ENCODE measurements at regions not wholly inside any gene's neighbourhood (a gene's known extent, or its start where the extent isn't known, plus 50 kb on each side); places are given as distances from the start of the nearest gene placed in this dataset.

GRCh38 chr18:32840962-32841361 lies 68.1 kb upstream of the KLHL14 start:
- no peak overlapping the region for H2BK5ac ChIP-seq (ENCODE audit: low read depth, low read length, poor library complexity, severe bottlenecking)
- H3K4me1 ChIP-seq (ENCODE audit: control insufficient read depth, insufficient read depth, low read depth, low read length): no peaks in the 10 kb centered on the region
- no peak overlapping the region for H3K27ac ChIP-seq (ENCODE audit: low read length, poor library complexity, severe bottlenecking)
- DNase-seq: no peak
- H3K79me1 ChIP-seq (replicated peaks; ENCODE audit: low read length, poor library complexity, severe bottlenecking): no peaks in the 10 kb centered on the region
- H3K36me3 ChIP-seq (ENCODE audit: control insufficient read depth in 1 of 2, insufficient read depth in 2 of 2, low read depth in 1 of 2, low read length in 2 of 2): no peaks in the 10 kb centered on the region
- no peak overlapping the region for H2AFZ ChIP-seq (ENCODE audit: low read depth, low read length)
- H4K8ac ChIP-seq (ENCODE audit: low read length): no peak overlapping the region
- no peak overlapping the region for H2BK15ac ChIP-seq (ENCODE audit: low read depth, poor library complexity, severe bottlenecking)
- no peak overlapping the region for H3K18ac ChIP-seq (ENCODE audit: low read depth in 1 of 2, low read length in 2 of 2)
- no peak overlapping the region for H3K9ac ChIP-seq (ENCODE audit: low read length)
- no peak overlapping the region for H3K4me2 ChIP-seq (ENCODE audit: low read length, poor library complexity, severe bottlenecking)
- no peak overlapping the region for H3K4ac ChIP-seq (ENCODE audit: low read depth in 1 of 2, low read length in 2 of 2)
- H3K23ac ChIP-seq (ENCODE audit: low read length in 2 of 2): no peak overlapping the region
- H2BK12ac ChIP-seq (ENCODE audit: low read length in 2 of 2): no peak overlapping the region
- no peaks in the 10 kb centered on the region for H3K9me3 ChIP-seq (ENCODE audit: control insufficient read depth, low read length)
- no peak overlapping the region for H3K14ac ChIP-seq (ENCODE audit: low read length in 2 of 2)
- no peak overlapping the region for H4K91ac ChIP-seq (ENCODE audit: low read length)
- H3K4me3 ChIP-seq (ENCODE audit: insufficient read depth in 1 of 2, low read depth in 1 of 2, low read length in 2 of 2): no peak overlapping the region
- H3K27me3 ChIP-seq (ENCODE audit: control insufficient read depth in 1 of 2, insufficient read depth in 1 of 2, low read length in 2 of 2): peaks cover 0 to 12% of the 10 kb centered on the region in 2 experiments
- WGBS: 95% methylated on average over 1 of the region's 1 CpG
- H2AK5ac ChIP-seq (ENCODE audit: low read length, severe bottlenecking): no peak overlapping the region
- no peak overlapping the region for H2BK120ac ChIP-seq (ENCODE audit: low read depth, low read length)

GRCh38 chr18:32835951-32836350 lies 63.1 kb upstream of the KLHL14 start:
- DNase-seq: no peak
- Histone ChIP-seq H3K4me2 (ENCODE audit: low read length, poor library complexity, severe bottlenecking) (no peak overlapping the region), H2BK120ac (ENCODE audit: low read depth, low read length) (no peak overlapping the region), H3K14ac (ENCODE audit: low read length in 2 of 2) (no peak overlapping the region), H3K36me3 (ENCODE audit: control insufficient read depth in 1 of 2, insufficient read depth in 2 of 2, low read depth in 1 of 2, low read length in 2 of 2) (no peaks in the 10 kb centered on the region), H4K8ac (ENCODE audit: low read length) (no peak overlapping the region), H3K9me3 (ENCODE audit: control insufficient read depth, low read length) (no peaks in the 10 kb centered on the region), H2BK5ac (ENCODE audit: low read depth, low read length, poor library complexity, severe bottlenecking) (no peak overlapping the region), H3K4me1 (ENCODE audit: control insufficient read depth, insufficient read depth, low read depth, low read length) (peaks cover 1% of the 10 kb centered on the region), H3K79me1 (replicated peaks; ENCODE audit: low read length, poor library complexity, severe bottlenecking) (no peaks in the 10 kb centered on the region), H3K23ac (ENCODE audit: low read length in 2 of 2) (no peak overlapping the region), H3K9ac (ENCODE audit: low read length) (no peak overlapping the region), H2AFZ (ENCODE audit: low read depth, low read length) (no peak overlapping the region), H2BK15ac (ENCODE audit: low read depth, poor library complexity, severe bottlenecking) (no peak overlapping the region), H4K91ac (ENCODE audit: low read length) (no peak overlapping the region), H2BK12ac (ENCODE audit: low read length in 2 of 2) (no peak overlapping the region), H3K4ac (ENCODE audit: low read depth in 1 of 2, low read length in 2 of 2) (no peak overlapping the region), H3K18ac (ENCODE audit: low read depth in 1 of 2, low read length in 2 of 2) (no peak overlapping the region), H3K27ac (ENCODE audit: low read length, poor library complexity, severe bottlenecking) (no peak overlapping the region), H2AK5ac (ENCODE audit: low read length, severe bottlenecking) (no peak overlapping the region), H3K4me3 (ENCODE audit: insufficient read depth in 1 of 2, low read depth in 1 of 2, low read length in 2 of 2) (no peak overlapping the region), H3K27me3 (ENCODE audit: control insufficient read depth in 1 of 2, insufficient read depth in 1 of 2, low read length in 2 of 2) (peaks cover 0 to 10% of the 10 kb centered on the region in 2 experiments)

- Histone ChIP-seq H3K4me1 (ENCODE audit: control insufficient read depth, insufficient read depth, low read depth, low read length) (peaks cover 1% of the 10 kb centered on the region), H2AK5ac (ENCODE audit: low read length, severe bottlenecking) (no peak overlapping the region), H2BK120ac (ENCODE audit: low read depth, low read length) (no peak overlapping the region), H4K8ac (ENCODE audit: low read length) (no peak overlapping the region), H2BK12ac (ENCODE audit: low read length in 2 of 2) (no peak overlapping the region), H3K27me3 (ENCODE audit: control insufficient read depth in 1 of 2, insufficient read depth in 1 of 2, low read length in 2 of 2) (peaks cover 0 to 2% of the 10 kb centered on the region in 2 experiments), H3K4me2 (ENCODE audit: low read length, poor library complexity, severe bottlenecking) (no peak overlapping the region), H3K23ac (ENCODE audit: low read length in 2 of 2) (no peak overlapping the region), H2BK15ac (ENCODE audit: low read depth, poor library complexity, severe bottlenecking) (no peak overlapping the region), H3K18ac (ENCODE audit: low read depth in 1 of 2, low read length in 2 of 2) (no peak overlapping the region), H3K14ac (ENCODE audit: low read length in 2 of 2) (no peak overlapping the region), H2AFZ (ENCODE audit: low read depth, low read length) (peak overlapping the region; percentile 49), H2BK5ac (ENCODE audit: low read depth, low read length, poor library complexity, severe bottlenecking) (no peak overlapping the region), H3K27ac (ENCODE audit: low read length, poor library complexity, severe bottlenecking) (no peak overlapping the region), H3K9ac (ENCODE audit: low read length) (no peak overlapping the region), H3K79me1 (replicated peaks; ENCODE audit: low read length, poor library complexity, severe bottlenecking) (no peaks in the 10 kb centered on the region), H3K4me3 (ENCODE audit: insufficient read depth in 1 of 2, low read depth in 1 of 2, low read length in 2 of 2) (no peak overlapping the region), H3K36me3 (ENCODE audit: control insufficient read depth in 1 of 2, insufficient read depth in 2 of 2, low read depth in 1 of 2, low read length in 2 of 2) (no peaks in the 10 kb centered on the region), H4K91ac (ENCODE audit: low read length) (no peak overlapping the region), H3K4ac (ENCODE audit: low read depth in 1 of 2, low read length in 2 of 2) (no peak overlapping the region), H3K9me3 (ENCODE audit: control insufficient read depth, low read length) (no peaks in the 10 kb centered on the region)
- DNase-seq: peak; percentile 13
- WGBS: 52% methylated on average over 3 of the region's 4 CpGs
These were observed 59.0 kb upstream of the KLHL14 start for GRCh38 chr18:32831781-32832180.

- Histone ChIP-seq H2BK15ac (ENCODE audit: low read depth, poor library complexity, severe bottlenecking) (no peak overlapping the region), H2AFZ (ENCODE audit: low read depth, low read length) (no peak overlapping the region), H4K8ac (ENCODE audit: low read length) (no peak overlapping the region), H3K27me3 (ENCODE audit: control insufficient read depth in 1 of 2, insufficient read depth in 1 of 2, low read length in 2 of 2) (no peaks in the 10 kb centered on the region), H3K4me2 (ENCODE audit: low read length, poor library complexity, severe bottlenecking) (no peak overlapping the region), H3K79me1 (replicated peaks; ENCODE audit: low read length, poor library complexity, severe bottlenecking) (no peaks in the 10 kb centered on the region), H4K91ac (ENCODE audit: low read length) (no peak overlapping the region), H3K23ac (ENCODE audit: low read length in 2 of 2) (no peak overlapping the region), H2BK120ac (ENCODE audit: low read depth, low read length) (no peak overlapping the region), H3K27ac (ENCODE audit: low read length, poor library complexity, severe bottlenecking) (no peak overlapping the region), H2BK5ac (ENCODE audit: low read depth, low read length, poor library complexity, severe bottlenecking) (no peak overlapping the region), H2AK5ac (ENCODE audit: low read length, severe bottlenecking) (no peak overlapping the region), H3K14ac (ENCODE audit: low read length in 2 of 2) (no peak overlapping the region), H3K9me3 (ENCODE audit: control insufficient read depth, low read length) (no peaks in the 10 kb centered on the region), H3K18ac (ENCODE audit: low read depth in 1 of 2, low read length in 2 of 2) (no peak overlapping the region), H3K4me3 (ENCODE audit: insufficient read depth in 1 of 2, low read depth in 1 of 2, low read length in 2 of 2) (no peak overlapping the region), H2BK12ac (ENCODE audit: low read length in 2 of 2) (no peak overlapping the region), H3K4me1 (ENCODE audit: control insufficient read depth, insufficient read depth, low read depth, low read length) (no peaks in the 10 kb centered on the region), H3K36me3 (ENCODE audit: control insufficient read depth in 1 of 2, insufficient read depth in 2 of 2, low read depth in 1 of 2, low read length in 2 of 2) (no peaks in the 10 kb centered on the region), H3K4ac (ENCODE audit: low read depth in 1 of 2, low read length in 2 of 2) (no peak overlapping the region), H3K9ac (ENCODE audit: low read length) (no peak overlapping the region)
- no peak for DNase-seq
- 71% methylated on average over 5 of the region's 6 CpGs for WGBS
These were observed 50.4 kb upstream of the KLHL14 start for GRCh38 chr18:32823226-32823625.
